SK-N-SH (cell line): ENCODE measurements at regions not wholly inside any gene's neighbourhood (a gene's known extent, or its start where the extent isn't known, plus 50 kb on each side); places are given as distances from the start of the nearest gene placed in this dataset.

Experiments
- CTCF ChIA-PET: fragments of 300-600, 350-600 bp; formaldehyde crosslinking; extraction: SDS; loops from one replicate; lab custom pipeline; 2021; lab: Yijun Ruan, JAX
- POLR2A ChIA-PET: fragments of 350-600 bp; sonication (Branson Sonifier 250); formaldehyde crosslinking; extraction: SDS; loops from one replicate; lab custom pipeline; 2020; ENCODE audit warnings: antibody characterized with exemption, inconsistent platforms; lab: Yijun Ruan, JAX
- DNase-seq: peaks from one replicate; pipeline ENCODE4 v3.0.0; 2012
- H2AFZ ChIP-seq: fragments of 200-600 bp; sonication (generic); 2 replicates; pipeline ENCODE4 v1.8.1; 2016; ENCODE audit warnings: antibody characterized with exemption, mild to moderate bottlenecking, low read depth
- H3F3A ChIP-seq: fragments of 200-600 bp; sonication (generic); replicated peaks from 2 replicates; pipeline ENCODE3; 2016; ENCODE audit warnings: antibody characterized with exemption, mild to moderate bottlenecking; ENCODE audit not compliant: insufficient read depth
- H3K27ac ChIP-seq, 2 experiments: fragments of 200-500 bp in 1 of 2; fragments of 200-600 bp in 1 of 2; sonication (Bioruptor generic) in 1 of 2; sonication (generic), shearing (Covaris generic) in 1 of 2; 2 replicates each; pipeline versions ENCODE4 v1.5.1 to v1.6.1; 2014 to 2016; ENCODE audit warnings: low read depth in 2 of 2, inconsistent platforms in 1 of 2, low read length in 1 of 2, mild to moderate bottlenecking in 1 of 2, mixed read lengths in 1 of 2
- H3K27me3 ChIP-seq: fragments of 200-600 bp; sonication (generic), shearing (Covaris generic); 2 replicates; pipeline ENCODE4 v1.6.1; 2016; ENCODE audit warnings: mixed run types; ENCODE audit not compliant: insufficient read depth
- H3K36me3 ChIP-seq, 2 experiments: fragments of 200-500 bp in 1 of 2; fragments of 200-600 bp in 1 of 2; sonication (Bioruptor generic) in 1 of 2; sonication (generic) in 1 of 2; replicated peaks in 1 of 2; 2 replicates each; pipeline versions ENCODE3 to v1.5.1; 2014 to 2016; ENCODE audit warnings: low read length in 1 of 2, mild to moderate bottlenecking in 1 of 2; ENCODE audit not compliant: insufficient read depth in 2 of 2, control insufficient read depth in 1 of 2
- H3K4me1 ChIP-seq, 2 experiments: fragments of 200-500 bp in 1 of 2; fragments of 200-600 bp in 1 of 2; sonication (Bioruptor generic) in 1 of 2; sonication (generic), shearing (Covaris generic) in 1 of 2; 2 replicates each; pipeline versions ENCODE4 v1.5.1 to v1.6.1; 2014 to 2016; ENCODE audit warnings: low read depth in 1 of 2, low read length in 1 of 2, mixed run types in 1 of 2; ENCODE audit not compliant: insufficient read depth in 2 of 2, control insufficient read depth in 1 of 2
- H3K4me2 ChIP-seq: fragments of 200-600 bp; sonication (generic), shearing (Covaris generic); 2 replicates; pipeline ENCODE4 v1.6.1; 2017; ENCODE audit warnings: mixed run types
- H3K4me3 ChIP-seq, 2 experiments: fragments of 200-500 bp in 1 of 2; fragments of 200-600 bp in 1 of 2; sonication (Bioruptor generic) in 1 of 2; sonication (generic), shearing (Covaris generic) in 1 of 2; 2 replicates each; pipeline versions ENCODE4 v1.5.1 to v1.8.1; 2014 to 2016; ENCODE audit warnings: low read depth in 2 of 2, inconsistent platforms in 1 of 2, low read length in 1 of 2, mild to moderate bottlenecking in 1 of 2, mixed read lengths in 1 of 2, moderate library complexity in 1 of 2
- H3K79me2 ChIP-seq: fragments of 200-600 bp; sonication (generic); 2 replicates; pipeline ENCODE4 v1.8.1; 2017; ENCODE audit warnings: mild to moderate bottlenecking; ENCODE audit not compliant: insufficient read depth
- H3K9ac ChIP-seq: fragments of 200-600 bp; sonication (generic); 2 replicates; pipeline ENCODE4 v1.6.1; 2017; ENCODE audit warnings: mixed run types
- H3K9me2 ChIP-seq: fragments of 200-600 bp; sonication (generic); 2 replicates; pipeline ENCODE4 v1.6.1; 2017; ENCODE audit warnings: mixed run types
- H3K9me3 ChIP-seq: fragments of 200-600 bp; sonication (generic); 2 replicates; pipeline ENCODE4 v1.6.1; 2017; ENCODE audit warnings: mixed run types, mild to moderate bottlenecking, moderate library complexity
- H4K20me1 ChIP-seq: fragments of 200-600 bp; sonication (generic); 2 replicates; pipeline ENCODE4 v1.6.1; 2017; ENCODE audit warnings: mild to moderate bottlenecking, mixed run types; ENCODE audit not compliant: insufficient read depth
- ELF1 ChIP-seq: IDR thresholded peaks from 2 replicates; pipeline ENCODE4 v1.4.0; 2012
- EP300 ChIP-seq, 2 experiments: IDR thresholded peaks; 2 replicates each; pipeline versions ENCODE4 v1.4.0 to v1.6.1; 2012; ENCODE audit warnings: borderline replicate concordance in 1 of 2, low read depth in 1 of 2, low read length in 1 of 2
- EZH2phosphoT487 ChIP-seq: fragments of 200-600 bp; sonication (generic); IDR thresholded peaks from 2 replicates; pipeline ENCODE4 v1.6.1; 2017; ENCODE audit warnings: low read depth, mixed run types, mild to moderate bottlenecking, antibody characterized with exemption, moderate library complexity, borderline replicate concordance
- FOXJ3 ChIP-seq: sonication (generic); formaldehyde crosslinking; IDR thresholded peaks from 2 replicates; pipeline ENCODE4 v1.5.1; 2020; ENCODE audit warnings: mild to moderate bottlenecking, missing genetic modification reagents
- GABPA ChIP-seq: IDR thresholded peaks from 2 replicates; pipeline ENCODE4 v1.4.0; 2012; ENCODE audit warnings: low read depth, mild to moderate bottlenecking
- GATA2 ChIP-seq: sonication (generic); formaldehyde crosslinking; IDR thresholded peaks from 2 replicates; pipeline ENCODE4 v1.5.0; 2020; ENCODE audit warnings: mild to moderate bottlenecking, missing genetic modification reagents
- IRF3 ChIP-seq: fragments of 150-350 bp; IDR thresholded peaks from 2 replicates; pipeline ENCODE4 v1.6.1; 2016; ENCODE audit warnings: mild to moderate bottlenecking, low read depth, low read length
- MAX ChIP-seq: IDR thresholded peaks from 2 replicates; pipeline ENCODE4 v1.4.0; 2012; ENCODE audit warnings: low read depth
- MXI1 ChIP-seq: IDR thresholded peaks from 2 replicates; pipeline ENCODE4 v1.6.1; 2012; ENCODE audit warnings: mild to moderate bottlenecking, low read depth, low read length, improper control_type of control experiment
- NFIC ChIP-seq: IDR thresholded peaks from 2 replicates; pipeline ENCODE4 v1.4.0; 2012; ENCODE audit warnings: borderline replicate concordance
- NRF1 ChIP-seq: IDR thresholded peaks from 2 replicates; pipeline ENCODE4 v1.6.1; 2012; ENCODE audit warnings: low read depth, mild to moderate bottlenecking, low read length
- RAD21 ChIP-seq: IDR thresholded peaks from 2 replicates; pipeline ENCODE4 v1.6.1; 2012; ENCODE audit warnings: mild to moderate bottlenecking, low read length
- RFX5 ChIP-seq: IDR thresholded peaks from 2 replicates; pipeline ENCODE4 v1.6.1; 2012; ENCODE audit warnings: mild to moderate bottlenecking, improper control_type of control experiment, low read length
- RXRA ChIP-seq: IDR thresholded peaks from 2 replicates; pipeline ENCODE4 v1.4.0; 2012; ENCODE audit warnings: low read depth, mild to moderate bottlenecking, borderline replicate concordance
- SIN3A ChIP-seq: IDR thresholded peaks from 2 replicates; pipeline ENCODE4 v1.6.1; 2012; ENCODE audit warnings: low read depth, mild to moderate bottlenecking, low read length, moderate library complexity, borderline replicate concordance
- SMC3 ChIP-seq: IDR thresholded peaks from 2 replicates; pipeline ENCODE4 v1.6.1; 2012; ENCODE audit warnings: low read depth, low read length, improper control_type of control experiment
- TCF12 ChIP-seq: IDR thresholded peaks from 2 replicates; pipeline ENCODE4 v1.4.0; 2012
- TEAD4 ChIP-seq: IDR thresholded peaks from 2 replicates; pipeline ENCODE4 v1.4.0; 2012; ENCODE audit warnings: mild to moderate bottlenecking, borderline replicate concordance; ENCODE audit not compliant: insufficient read depth
- USF1 ChIP-seq: IDR thresholded peaks from 2 replicates; pipeline ENCODE4 v1.4.0; 2012; ENCODE audit warnings: low read depth, borderline replicate concordance
- USF2 ChIP-seq: fragments of 150-350 bp; IDR thresholded peaks from 2 replicates; pipeline ENCODE4 v1.6.1; 2017; ENCODE audit warnings: antibody characterized with exemption, low read length, low read depth, borderline replicate concordance
- WGBS: methylation state at CpG from one replicate; pipeline ENCODE4 v1.1.6; 2017; ENCODE audit warnings: low lambda C conversion rate; 5-methylcytosine and 5-hydroxymethylcytosine counted together

- no peak overlapping the region for H3K4me3 ChIP-seq
- no peak overlapping the region for H3K4me2 ChIP-seq
- no peaks in the 10 kb centered on the region for H3F3A ChIP-seq
- ChIA-PET POLR2A (no interaction called here), CTCF (interaction anchor here (0.8 kb wide), 1 partner anchor 14 kb away, joined by 3 read pairs; no protein-coding TSS in a partner anchor)
- H3K4me1 ChIP-seq, result peaks cover 0 to 25% of the 10 kb centered on the region in 2 experiments; a peak in 2 of 4 replicates
- DNase-seq, result no peak
- H3K9ac ChIP-seq, result no peak overlapping the region
- no peak overlapping the region for H3K27ac ChIP-seq
- H3K9me2 ChIP-seq, result no peaks in the 10 kb centered on the region
- TF ChIP-seq RXRA (no peak), ELF1 (no peak), SIN3A (no peak), GABPA (no peak), SMC3 (no peak), USF2 (no peak), NRF1 (no peak), EP300 (IDR thresholded peaks at IDR 0.05; ENCODE audit: borderline replicate concordance in 1 of 2, low read depth in 1 of 2, low read length in 1 of 2) (no peak), TEAD4 (no peak), RAD21 (no peak), EZH2phosphoT487 (no peak), GATA2 (CRISPR knock-in tag) (no peak), IRF3 (no peak), NFIC (no peak), MXI1 (no peak), USF1 (no peak), FOXJ3 (CRISPR knock-in tag) (no peak)
- H3K36me3 ChIP-seq, result no peaks in the 10 kb centered on the region
- WGBS, result 59% methylated on average over 6 of the region's 7 CpGs
- no peaks in the 10 kb centered on the region for H3K27me3 ChIP-seq
- H3K9me3 ChIP-seq, result no peaks in the 10 kb centered on the region
- H4K20me1 ChIP-seq, result no peaks in the 10 kb centered on the region
- no peak overlapping the region for H2AFZ ChIP-seq
- no peaks in the 10 kb centered on the region for H3K79me2 ChIP-seq
Measured at GRCh38 chr17:36682773-36683172, 81.4 kb downstream of the MRM1 start.

GRCh38 chr17:36683387-36683786, 82.0 kb downstream of the MRM1 start:
- H3K9ac ChIP-seq, result no peak overlapping the region
- 69% methylated on average over 5 of the region's 5 CpGs for WGBS
- H2AFZ ChIP-seq, result no peak overlapping the region
- H3K4me1 ChIP-seq, result peaks cover 0 to 25% of the 10 kb centered on the region in 2 experiments; a peak in 2 of 4 replicates
- DNase-seq, result no peak
- H3K4me2 ChIP-seq, result no peak overlapping the region
- no peaks in the 10 kb centered on the region for H3F3A ChIP-seq
- ChIA-PET POLR2A (no interaction called here), CTCF (no interaction called here)
- no peaks in the 10 kb centered on the region for H3K36me3 ChIP-seq
- H3K27ac ChIP-seq, result no peak overlapping the region
- H3K9me3 ChIP-seq, result no peaks in the 10 kb centered on the region
- H3K9me2 ChIP-seq, result no peaks in the 10 kb centered on the region
- no peaks in the 10 kb centered on the region for H3K27me3 ChIP-seq
- TF ChIP-seq MAX, result no peak
- TF ChIP-seq TCF12, result no peak
- no peak for TF ChIP-seq RFX5
- TF ChIP-seq RAD21, result no peak
- no peak for TF ChIP-seq IRF3
- TF ChIP-seq EZH2phosphoT487, result no peak
- H3K79me2 ChIP-seq, result no peaks in the 10 kb centered on the region
- H4K20me1 ChIP-seq, result no peaks in the 10 kb centered on the region
- H3K4me3 ChIP-seq, result no peak overlapping the region
